Activated B cell treated with CpG ODN at 0.5 μM for 24 hours (primary cell): ENCODE measurements at regions not wholly inside any gene's neighbourhood (a gene's known extent, or its start where the extent isn't known, plus 50 kb on each side); places are given as distances from the start of the nearest gene placed in this dataset.

Experiments used
- ATAC-seq: fragments of 200-7000 bp; cut with Tn5 transposase; one replicate; pipeline ENCODE4 v1.10.0; 2021; ENCODE audit warnings: low read depth, mild to moderate bottlenecking, moderate library complexity
- CTCF ChIA-PET: fragments of 350-600 bp; sonication (Branson Sonifier 250); formaldehyde crosslinking; loops from one replicate; lab custom pipeline; 2021; ENCODE audit warnings: antibody characterized with exemption; lab: Charles Lee
- POLR2A ChIA-PET: fragments of 350-600 bp; sonication (Branson Sonifier 250); formaldehyde crosslinking; loops from one replicate; lab custom pipeline; 2021; ENCODE audit warnings: antibody characterized with exemption; lab: Charles Lee
- DNase-seq: peaks from one replicate; pipeline ENCODE4 v3.0.0; 2022
- H3K27ac Mint-ChIP-seq: one replicate; pipeline ENCODE4 v1.8.0; 2020; ENCODE audit warnings: mixed read lengths
- H3K27me3 Mint-ChIP-seq: one replicate; pipeline ENCODE4 v1.8.0; 2021; ENCODE audit warnings: mixed read lengths
- H3K36me3 Mint-ChIP-seq: one replicate; pipeline ENCODE4 v1.8.0; 2021; ENCODE audit warnings: low read depth, mixed read lengths
- H3K4me1 Mint-ChIP-seq: one replicate; pipeline ENCODE4 v1.8.0; 2021; ENCODE audit warnings: mixed read lengths
- H3K4me3 Mint-ChIP-seq: one replicate; pipeline ENCODE4 v1.8.0; 2020; ENCODE audit warnings: mild to moderate bottlenecking, mixed read lengths
- H3K9me3 Mint-ChIP-seq: one replicate; pipeline ENCODE4 v1.8.0; 2020; ENCODE audit warnings: mixed read lengths
- intact Hi-C: fragments of 100-400 bp; cut with micrococcal nuclease; formaldehyde crosslinking; loops from one replicate; pipeline ENCODE4 v1.15.1; 2024
- TF ChIP-seq, protein P1 (sequence below): fragments of 200-600 bp; IDR thresholded peaks from one replicate; pipeline ENCODE4 v1.8.0; 2022; ENCODE audit warnings: antibody characterized with exemption, mild to moderate bottlenecking

GRCh38 chr16:85392756-85393673, 220.1 kb upstream of the GSE1 start:
- H3K27ac Mint-ChIP-seq: no peak overlapping the region
- TF ChIP-seq, protein P1, sequence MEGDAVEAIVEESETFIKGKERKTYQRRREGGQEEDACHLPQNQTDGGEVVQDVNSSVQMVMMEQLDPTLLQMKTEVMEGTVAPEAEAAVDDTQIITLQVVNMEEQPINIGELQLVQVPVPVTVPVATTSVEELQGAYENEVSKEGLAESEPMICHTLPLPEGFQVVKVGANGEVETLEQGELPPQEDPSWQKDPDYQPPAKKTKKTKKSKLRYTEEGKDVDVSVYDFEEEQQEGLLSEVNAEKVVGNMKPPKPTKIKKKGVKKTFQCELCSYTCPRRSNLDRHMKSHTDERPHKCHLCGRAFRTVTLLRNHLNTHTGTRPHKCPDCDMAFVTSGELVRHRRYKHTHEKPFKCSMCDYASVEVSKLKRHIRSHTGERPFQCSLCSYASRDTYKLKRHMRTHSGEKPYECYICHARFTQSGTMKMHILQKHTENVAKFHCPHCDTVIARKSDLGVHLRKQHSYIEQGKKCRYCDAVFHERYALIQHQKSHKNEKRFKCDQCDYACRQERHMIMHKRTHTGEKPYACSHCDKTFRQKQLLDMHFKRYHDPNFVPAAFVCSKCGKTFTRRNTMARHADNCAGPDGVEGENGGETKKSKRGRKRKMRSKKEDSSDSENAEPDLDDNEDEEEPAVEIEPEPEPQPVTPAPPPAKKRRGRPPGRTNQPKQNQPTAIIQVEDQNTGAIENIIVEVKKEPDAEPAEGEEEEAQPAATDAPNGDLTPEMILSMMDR: no peak
- ChIA-PET POLR2A (interaction anchor here (0.7 kb wide), 1 partner anchor 223 kb away, joined by 3 read pairs; no protein-coding TSS in a partner anchor), CTCF (interaction anchor here (1.0 to 1.4 kb wide), 3 partner anchors 23 to 223 kb away, joined by 3 to 4 read pairs (median 4); no protein-coding TSS in a partner anchor)
- H3K27me3 Mint-ChIP-seq: peaks cover 12% of the 10 kb centered on the region
- H3K36me3 Mint-ChIP-seq: no peaks in the 10 kb centered on the region
- no peaks in the 10 kb centered on the region for H3K4me1 Mint-ChIP-seq
- H3K9me3 Mint-ChIP-seq: no peaks in the 10 kb centered on the region
- DNase-seq (no peak), ATAC-seq (no peak)
- intact Hi-C loops: loop anchor here (1.0 to 5.0 kb wide), 4 partner anchors 90 to 324 kb away; no protein-coding TSS in a partner anchor
- no peak overlapping the region for H3K4me3 Mint-ChIP-seq

GRCh38 chr16:85393674-85394451, 219.3 kb upstream of the GSE1 start:
- TF ChIP-seq, protein P1: no peak
- H3K36me3 Mint-ChIP-seq: no peaks in the 10 kb centered on the region
- no peaks in the 10 kb centered on the region for H3K9me3 Mint-ChIP-seq
- peak; percentile 83 for ATAC-seq
- H3K27ac Mint-ChIP-seq: no peak overlapping the region
- CTCF ChIA-PET: interaction anchor here (1.0 to 1.4 kb wide), 3 partner anchors 22 to 222 kb away, joined by 3 to 4 read pairs (median 4); no protein-coding TSS in a partner anchor
- intact Hi-C loops: loop anchor here (1.0 to 5.0 kb wide), 4 partner anchors 91 to 323 kb away; no protein-coding TSS in a partner anchor
- H3K4me1 Mint-ChIP-seq: no peaks in the 10 kb centered on the region
- DNase-seq: peak; percentile 65
- no peak overlapping the region for H3K4me3 Mint-ChIP-seq
- POLR2A ChIA-PET: interaction anchor here (0.7 kb wide), 1 partner anchor 222 kb away, joined by 3 read pairs; no protein-coding TSS in a partner anchor
- H3K27me3 Mint-ChIP-seq: peaks cover 16% of the 10 kb centered on the region

DNA sequence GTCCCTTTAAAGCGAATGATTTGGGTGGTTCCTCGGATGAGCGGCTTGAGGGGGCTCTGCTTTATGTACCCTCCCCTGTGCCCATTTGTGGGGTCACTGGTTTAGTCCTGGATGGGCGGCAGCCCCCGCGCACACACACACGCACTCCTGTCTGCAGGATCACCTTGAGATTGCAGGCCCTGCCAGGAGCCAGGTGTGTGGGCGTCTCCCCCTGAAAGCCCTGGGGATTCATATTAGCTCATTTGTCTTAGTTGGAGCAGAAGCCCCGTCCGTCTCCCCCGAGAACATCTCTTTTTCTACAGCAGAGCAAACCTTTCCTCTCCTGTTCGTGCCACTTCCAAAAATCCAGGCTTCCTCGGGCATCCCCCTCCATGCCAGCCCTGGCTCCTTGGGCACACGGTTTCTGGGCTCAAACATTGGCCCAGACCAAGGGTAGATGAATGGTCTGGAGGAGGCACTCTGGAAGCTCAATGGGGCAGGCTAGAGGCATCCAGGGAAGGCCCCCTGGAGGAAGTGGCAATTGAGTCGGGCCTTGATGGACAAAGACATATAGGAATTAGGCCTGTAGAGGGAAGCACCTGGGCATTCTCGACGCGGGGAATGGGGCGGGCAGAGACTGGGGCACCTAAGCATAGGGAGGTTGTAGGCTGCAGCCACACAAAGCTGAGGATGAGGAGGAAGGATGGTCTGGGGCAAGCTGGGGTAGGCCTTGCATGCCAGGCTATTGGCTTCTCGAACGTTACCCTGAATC, 218.5 kb upstream of the GSE1 start:
- TF ChIP-seq, protein P1: no peak
- no peaks in the 10 kb centered on the region for H3K4me1 Mint-ChIP-seq

DNA sequence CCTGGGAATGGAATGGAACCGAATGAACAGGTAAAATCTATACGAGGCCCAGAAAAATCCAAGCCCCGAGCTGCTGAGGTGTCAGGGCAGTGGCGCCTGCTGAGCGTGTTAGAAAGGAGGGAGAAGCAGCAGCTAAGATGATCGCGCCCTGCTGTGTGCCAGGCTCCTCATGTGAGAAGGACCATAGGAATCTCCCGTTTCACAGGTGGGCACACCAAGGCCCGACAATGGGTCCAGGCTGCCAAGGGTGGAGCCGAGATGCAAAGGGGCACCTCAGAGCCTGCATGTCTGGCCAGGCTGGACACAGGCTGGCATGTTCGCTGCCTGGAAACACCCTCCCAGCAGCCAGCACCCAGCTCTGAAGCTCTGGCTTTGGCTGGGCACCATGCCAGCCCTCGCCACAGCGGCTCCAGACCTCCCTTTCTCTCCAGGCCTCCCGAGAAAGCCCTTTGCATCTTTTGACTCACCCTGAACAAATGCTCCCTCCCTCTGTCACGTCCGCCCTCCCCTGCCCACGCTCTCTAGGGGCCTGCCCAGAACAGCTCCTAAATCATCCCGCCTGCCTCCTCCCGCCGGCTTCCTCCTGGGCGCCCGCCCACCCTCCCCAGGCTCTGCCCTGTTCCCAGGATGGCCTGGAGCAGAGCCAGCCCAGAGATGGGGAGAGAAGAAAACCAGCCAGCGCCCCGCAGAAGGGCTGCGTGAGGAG, 217.8 kb upstream of the GSE1 start:
- Mint-ChIP-seq H3K4me3 (no peak overlapping the region), H3K9me3 (no peaks in the 10 kb centered on the region), H3K36me3 (no peaks in the 10 kb centered on the region), H3K27ac (no peak overlapping the region), H3K4me1 (no peaks in the 10 kb centered on the region), H3K27me3 (peaks cover 16% of the 10 kb centered on the region)
- CTCF ChIA-PET: interaction anchor here (1.2 kb wide), 1 partner anchor 25 kb away, joined by 5 read pairs; no protein-coding TSS in a partner anchor
- POLR2A ChIA-PET: no interaction called here
- TF ChIP-seq, protein P1: no peak
- no peak for ATAC-seq
- intact Hi-C loops: no loop called here
- no peak for DNase-seq

More for the DNA sequence above, 218.5 kb upstream of the GSE1 start:
- H3K27ac Mint-ChIP-seq: no peak overlapping the region
- DNase-seq: no peak
- H3K27me3 Mint-ChIP-seq: peaks cover 16% of the 10 kb centered on the region
- ChIA-PET CTCF (interaction anchor here (1.2 kb wide), 1 partner anchor 26 kb away, joined by 5 read pairs; no protein-coding TSS in a partner anchor), POLR2A (no interaction called here)
- H3K4me3 Mint-ChIP-seq: no peak overlapping the region
- intact Hi-C loops: loop anchor here (5.0 kb wide), 1 partner anchor 323 kb away; no protein-coding TSS in a partner anchor
- no peaks in the 10 kb centered on the region for H3K9me3 Mint-ChIP-seq
- H3K36me3 Mint-ChIP-seq: no peaks in the 10 kb centered on the region
- ATAC-seq: no peak
